Hepatocyte (in vitro differentiated cells): ENCODE measurements at regions not wholly inside any gene's neighbourhood (a gene's known extent, or its start where the extent isn't known, plus 50 kb on each side); places are given as distances from the start of the nearest gene placed in this dataset.

Experiments
- DNase-seq: peaks from one replicate; pipeline ENCODE4 v3.0.0-alpha.2; 2016; ENCODE audit warnings: low spot score
- H2AFZ ChIP-seq: fragments of 200-600 bp; sonication (generic); 2 replicates; pipeline ENCODE4 v1.6.0; 2016; ENCODE audit warnings: antibody characterized with exemption, mild to moderate bottlenecking
- H3K27ac ChIP-seq: fragments of 200-600 bp; sonication (generic); 2 replicates; pipeline ENCODE4 v1.5.1; 2016; ENCODE audit warnings: mild to moderate bottlenecking
- H3K27me3 ChIP-seq: fragments of 200-600 bp; sonication (generic); 2 replicates; pipeline ENCODE4 v1.6.1; 2016
- H3K36me3 ChIP-seq: fragments of 200-600 bp; sonication (generic); replicated peaks from 2 replicates; pipeline ENCODE4 v1.5.1; 2016; ENCODE audit warnings: low read depth; ENCODE audit not compliant: insufficient read depth
- H3K4me1 ChIP-seq: fragments of 200-600 bp; sonication (generic); 2 replicates; pipeline ENCODE4 v1.5.1; 2016; ENCODE audit warnings: mild to moderate bottlenecking, moderate library complexity; ENCODE audit not compliant: insufficient read depth
- H3K4me2 ChIP-seq: fragments of 200-600 bp; sonication (generic); 2 replicates; pipeline ENCODE4 v1.6.0; 2016
- H3K4me3 ChIP-seq: fragments of 200-600 bp; sonication (generic); 2 replicates; pipeline ENCODE4 v1.5.1; 2016; ENCODE audit warnings: mild to moderate bottlenecking
- H3K79me2 ChIP-seq: fragments of 200-600 bp; sonication (generic); 2 replicates; pipeline ENCODE4 v1.6.0; 2017; ENCODE audit warnings: mild to moderate bottlenecking
- H3K9me2 ChIP-seq: fragments of 200-600 bp; sonication (generic); replicated peaks from 2 replicates; pipeline ENCODE4 v1.6.0; 2017; ENCODE audit warnings: mild to moderate bottlenecking; ENCODE audit not compliant: insufficient read depth
- H3K9me3 ChIP-seq: fragments of 200-600 bp; sonication (generic); 2 replicates; pipeline ENCODE4 v1.5.1; 2016; ENCODE audit warnings: low read depth, mild to moderate bottlenecking
- H4K20me1 ChIP-seq: fragments of 200-600 bp; sonication (generic); 2 replicates; pipeline ENCODE4 v1.6.0; 2016; ENCODE audit warnings: mild to moderate bottlenecking; ENCODE audit not compliant: insufficient read depth, poor library complexity, severe bottlenecking
- EZH2 ChIP-seq: fragments of 200-600 bp; sonication (generic); IDR thresholded peaks from 2 replicates; pipeline ENCODE4 v1.6.1; 2016; ENCODE audit warnings: antibody characterized with exemption, mild to moderate bottlenecking, borderline replicate concordance
- EZH2phosphoT487 ChIP-seq: fragments of 200-600 bp; sonication (generic); IDR thresholded peaks from one replicate; pipeline ENCODE4 v1.6.1; 2018; ENCODE audit warnings: antibody characterized with exemption, mild to moderate bottlenecking, low read depth, moderate library complexity; ENCODE audit not compliant: unreplicated experiment, severe bottlenecking
- WGBS: methylation state at CpG from one replicate; pipeline ENCODE4 v1.1.6; 2016; ENCODE audit warnings: low lambda C conversion rate; ENCODE audit errors: missing lambda C conversion rate; 5-methylcytosine and 5-hydroxymethylcytosine counted together
- TF ChIP-seq, protein P1 (sequence below): fragments of 200-600 bp; sonication (generic); IDR thresholded peaks from 2 replicates; pipeline ENCODE4 v1.5.1; 2016; ENCODE audit warnings: antibody characterized with exemption, mild to moderate bottlenecking; ENCODE audit not compliant: poor library complexity

DNA sequence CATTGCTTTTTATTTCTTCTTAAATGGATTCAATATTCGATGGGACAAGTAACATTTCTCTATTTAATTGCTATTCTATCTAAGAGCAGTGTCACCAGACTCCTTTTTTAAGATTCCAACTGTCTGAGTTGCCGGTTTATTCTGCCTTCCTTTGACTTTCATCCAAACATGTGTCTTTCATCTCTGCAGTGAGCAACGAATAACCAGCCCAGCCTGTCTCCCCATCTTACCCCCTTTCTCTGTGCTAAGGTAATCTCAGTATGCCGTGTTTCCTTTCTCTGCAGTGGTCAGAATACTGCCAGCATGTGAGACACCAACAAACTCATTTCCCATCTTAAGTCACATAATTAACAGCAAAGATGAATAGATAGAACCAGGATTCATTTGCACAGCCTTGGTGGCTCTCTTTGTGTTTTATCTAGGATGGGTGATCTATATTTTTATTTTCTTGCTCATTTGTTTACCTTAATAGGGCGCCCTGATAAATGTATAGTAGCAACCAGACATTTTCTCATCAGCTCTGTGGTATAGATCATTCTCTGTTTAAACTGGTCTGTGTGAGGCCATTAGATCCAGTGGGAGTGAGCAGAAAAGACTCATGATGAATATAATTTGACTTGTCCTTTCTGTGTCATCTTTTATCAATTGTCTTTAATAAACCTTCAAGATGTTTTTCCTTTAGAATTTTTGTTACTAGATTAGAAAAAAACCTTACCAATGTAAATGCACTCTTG is 394.8 kb upstream of the IGFBP7 start:
- Histone ChIP-seq H3K4me3 (no peak overlapping the region), H3K4me1 (peaks cover 4% of the 10 kb centered on the region), H3K9me2 (no peaks in the 10 kb centered on the region), H4K20me1 (no peaks in the 10 kb centered on the region), H3K36me3 (no peaks in the 10 kb centered on the region), H2AFZ (no peak overlapping the region), H3K4me2 (no peak overlapping the region), H3K79me2 (no peaks in the 10 kb centered on the region), H3K27me3 (no peaks in the 10 kb centered on the region), H3K27ac (no peak overlapping the region), H3K9me3 (no peaks in the 10 kb centered on the region)
- 58% methylated on average over 5 of the region's 5 CpGs for WGBS
- TF ChIP-seq EZH2 (no peak), EZH2phosphoT487 (no peak)
- TF ChIP-seq, protein P1, sequence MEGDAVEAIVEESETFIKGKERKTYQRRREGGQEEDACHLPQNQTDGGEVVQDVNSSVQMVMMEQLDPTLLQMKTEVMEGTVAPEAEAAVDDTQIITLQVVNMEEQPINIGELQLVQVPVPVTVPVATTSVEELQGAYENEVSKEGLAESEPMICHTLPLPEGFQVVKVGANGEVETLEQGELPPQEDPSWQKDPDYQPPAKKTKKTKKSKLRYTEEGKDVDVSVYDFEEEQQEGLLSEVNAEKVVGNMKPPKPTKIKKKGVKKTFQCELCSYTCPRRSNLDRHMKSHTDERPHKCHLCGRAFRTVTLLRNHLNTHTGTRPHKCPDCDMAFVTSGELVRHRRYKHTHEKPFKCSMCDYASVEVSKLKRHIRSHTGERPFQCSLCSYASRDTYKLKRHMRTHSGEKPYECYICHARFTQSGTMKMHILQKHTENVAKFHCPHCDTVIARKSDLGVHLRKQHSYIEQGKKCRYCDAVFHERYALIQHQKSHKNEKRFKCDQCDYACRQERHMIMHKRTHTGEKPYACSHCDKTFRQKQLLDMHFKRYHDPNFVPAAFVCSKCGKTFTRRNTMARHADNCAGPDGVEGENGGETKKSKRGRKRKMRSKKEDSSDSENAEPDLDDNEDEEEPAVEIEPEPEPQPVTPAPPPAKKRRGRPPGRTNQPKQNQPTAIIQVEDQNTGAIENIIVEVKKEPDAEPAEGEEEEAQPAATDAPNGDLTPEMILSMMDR: no peak
- no peak for DNase-seq

DNA sequence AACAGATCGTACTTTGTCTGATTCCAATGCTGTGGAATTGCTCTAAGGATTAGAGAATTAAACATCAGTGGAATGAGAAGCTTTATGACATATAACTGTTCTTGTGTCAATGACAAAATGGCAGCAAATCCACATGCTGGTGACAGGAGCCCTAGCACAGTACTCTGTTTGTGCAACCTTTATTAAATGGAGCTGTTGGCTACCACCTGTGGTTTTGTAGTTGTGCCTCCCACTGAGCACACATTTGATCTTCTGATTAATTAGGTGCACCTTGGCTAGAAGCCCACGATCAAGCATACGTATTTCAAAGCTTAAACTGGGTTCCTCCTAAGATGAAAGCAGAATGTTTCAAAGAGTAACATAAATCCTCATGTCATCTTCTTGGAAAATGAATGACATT is 394.0 kb upstream of the IGFBP7 start:
- Histone ChIP-seq H2AFZ (no peak overlapping the region), H3K9me2 (no peaks in the 10 kb centered on the region), H3K27me3 (no peaks in the 10 kb centered on the region), H3K4me2 (no peak overlapping the region), H3K36me3 (no peaks in the 10 kb centered on the region), H3K4me1 (peaks cover 4% of the 10 kb centered on the region), H3K79me2 (no peaks in the 10 kb centered on the region), H3K4me3 (no peak overlapping the region), H3K9me3 (no peaks in the 10 kb centered on the region), H4K20me1 (no peaks in the 10 kb centered on the region), H3K27ac (no peak overlapping the region)
- no peak for DNase-seq
- 64% methylated on average over 3 of the region's 3 CpGs for WGBS
- TF ChIP-seq EZH2phosphoT487 (no peak), EZH2 (no peak)
- TF ChIP-seq, protein P1: no peak

DNA sequence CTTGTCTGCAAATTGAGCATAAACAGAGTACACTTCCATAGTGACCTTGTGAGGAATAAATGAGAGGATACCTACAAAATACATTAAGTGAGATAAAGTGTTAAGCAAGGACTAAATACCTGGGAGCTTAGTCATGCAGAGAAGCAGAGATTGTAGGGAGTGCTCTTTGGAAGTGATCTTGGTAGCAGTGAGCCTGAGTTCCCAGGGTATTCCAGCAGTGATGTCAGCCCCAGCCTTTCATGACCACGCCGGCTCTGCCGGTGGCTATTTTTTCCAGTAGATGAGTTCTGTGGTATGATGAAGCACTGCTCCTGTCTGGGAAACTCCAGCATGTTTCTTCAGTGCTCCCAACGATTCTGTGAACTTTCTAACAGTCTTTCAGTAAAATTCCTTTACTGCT is 391.5 kb upstream of the IGFBP7 start:
- 39% methylated on average over 4 of the region's 4 CpGs for WGBS
- Histone ChIP-seq H3K9me3 (no peaks in the 10 kb centered on the region), H3K4me2 (no peak overlapping the region), H2AFZ (no peak overlapping the region), H3K36me3 (no peaks in the 10 kb centered on the region), H3K9me2 (no peaks in the 10 kb centered on the region), H3K4me1 (peaks cover 4% of the 10 kb centered on the region), H3K27me3 (no peaks in the 10 kb centered on the region), H3K4me3 (no peak overlapping the region), H3K27ac (no peak overlapping the region), H3K79me2 (no peaks in the 10 kb centered on the region), H4K20me1 (no peaks in the 10 kb centered on the region)
- DNase-seq: peak; percentile 79
- TF ChIP-seq EZH2phosphoT487 (no peak), EZH2 (no peak)
- TF ChIP-seq, protein P1: no peak
